Medulla oblongata (tissue), 1 donor: ENCODE measurements at regions not wholly inside any gene's neighbourhood (a gene's known extent, or its start where the extent isn't known, plus 50 kb on each side); places are given as distances from the start of the nearest gene placed in this dataset.

Experiments used
- DNase-seq: peaks from one replicate; pipeline ENCODE4 v3.0.0-alpha.2; 2015; ENCODE audit errors: extremely low spot score

DNA sequence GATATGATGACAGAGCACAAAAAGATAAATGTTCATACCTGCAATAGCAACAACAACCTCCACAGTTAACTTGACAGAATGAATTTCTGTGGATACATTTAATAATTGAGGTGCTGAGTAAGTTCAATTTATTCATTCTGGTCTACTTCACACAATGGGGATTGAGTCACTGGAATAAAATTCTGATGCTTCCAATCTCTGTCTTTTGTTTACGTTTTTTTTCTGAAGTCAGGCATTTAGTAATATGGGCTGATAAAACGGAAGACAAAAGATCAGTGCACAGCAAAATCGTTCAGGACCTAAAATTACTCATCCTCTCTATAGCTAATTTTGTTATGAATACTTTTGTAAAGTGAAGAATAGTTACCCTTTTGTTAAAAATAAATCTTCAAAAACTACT is 565.9 kb upstream of the CCDC54 start:
- DNase-seq = no peak

DNA sequence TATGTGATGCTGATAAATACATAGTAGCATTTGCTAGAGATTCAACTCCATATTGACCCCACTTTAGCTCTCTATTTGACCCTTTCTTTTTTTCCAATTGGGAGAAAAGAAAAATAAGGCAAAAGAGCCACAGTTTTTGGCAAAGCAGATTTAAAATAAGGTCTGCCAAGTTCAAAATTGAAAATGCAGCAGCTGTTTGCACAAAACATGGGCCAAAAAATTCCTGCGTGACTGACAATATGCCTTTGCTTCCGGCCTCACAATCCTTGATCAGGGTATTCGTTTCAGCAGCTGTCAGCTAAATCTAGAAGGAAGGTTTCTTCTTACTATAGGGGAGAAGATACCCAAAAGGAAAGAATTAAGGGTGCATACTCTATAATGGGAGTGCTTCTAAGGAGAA is 563.5 kb upstream of the CCDC54 start:
- no peak for DNase-seq

DNA sequence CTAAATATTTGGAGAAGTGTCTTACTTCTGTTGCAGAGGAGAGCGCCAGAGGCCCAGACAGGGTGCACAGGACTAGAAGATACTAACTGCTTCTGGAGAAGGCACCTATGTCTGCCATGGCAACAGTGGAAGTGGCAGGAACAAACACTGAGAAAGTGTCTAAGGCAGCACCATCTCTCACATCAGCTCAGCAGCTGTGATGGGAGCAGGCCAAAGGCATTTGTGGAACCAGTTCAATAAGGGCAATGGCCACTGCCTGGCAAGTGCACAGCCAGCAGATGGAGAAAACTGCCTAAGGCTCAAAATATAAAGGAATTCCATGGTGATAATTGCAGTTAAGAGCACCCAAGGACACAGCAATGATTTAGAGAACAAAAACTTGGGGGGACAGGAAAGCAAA is 563.0 kb upstream of the CCDC54 start:
- peak; percentile 53 for DNase-seq

DNA sequence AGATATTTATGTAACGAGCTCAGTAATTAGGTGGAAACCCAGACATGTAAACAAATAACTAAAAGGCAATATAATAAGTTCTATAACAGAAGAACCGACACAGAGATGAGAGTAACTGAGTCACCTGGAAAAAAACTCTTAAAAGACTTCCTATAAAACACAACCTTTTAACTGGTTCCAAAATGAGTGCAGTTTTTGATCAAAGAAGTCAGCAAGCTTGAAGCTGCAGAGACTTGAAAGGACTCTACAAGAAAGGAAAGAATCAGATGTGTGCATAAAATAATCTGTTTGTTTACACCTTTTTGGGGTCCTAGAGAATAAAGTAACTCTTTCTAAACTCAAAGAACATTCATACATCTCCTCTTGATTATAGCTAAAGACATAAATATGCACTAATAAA is 560.4 kb upstream of the CCDC54 start:
- DNase-seq = no peak

DNA sequence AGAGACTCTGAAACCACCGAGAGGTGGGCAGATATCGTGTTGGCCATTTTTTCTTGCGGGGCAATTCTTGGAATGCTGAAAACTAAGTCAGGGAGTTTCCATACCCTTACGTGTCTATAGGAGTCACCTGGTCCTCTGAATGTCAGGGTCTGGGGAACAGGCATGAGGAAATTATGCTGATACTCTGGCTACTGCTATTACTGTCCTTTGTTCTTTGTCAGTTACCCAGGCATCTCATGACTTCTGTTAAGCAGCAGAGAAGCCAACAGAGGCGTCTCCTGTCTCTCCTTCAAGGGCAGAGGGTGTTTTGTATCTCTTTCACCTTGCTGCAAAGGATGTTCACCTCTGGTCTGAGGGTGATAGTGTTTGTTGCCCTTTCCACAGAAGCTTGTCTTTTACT is 559.5 kb upstream of the CCDC54 start:
- no peak for DNase-seq

DNA sequence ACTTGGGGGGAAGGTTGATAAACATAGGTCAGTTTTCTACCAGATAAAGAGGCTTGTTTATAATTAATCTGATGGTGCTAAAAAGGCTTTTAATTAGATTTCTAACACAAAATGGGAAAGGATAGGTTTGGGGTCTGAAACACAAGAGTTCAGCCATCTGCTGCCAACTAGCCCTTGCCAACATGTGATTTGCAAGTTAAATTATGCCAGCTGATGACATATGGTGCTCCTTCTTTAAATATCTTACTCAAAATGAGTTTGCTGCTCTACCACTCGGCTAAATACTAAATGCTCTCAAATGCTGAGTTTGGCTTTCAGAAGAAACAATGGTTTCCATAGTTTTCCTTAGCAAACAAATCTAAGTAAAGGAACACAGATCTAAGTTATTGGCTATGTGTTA is 557.8 kb upstream of the CCDC54 start:
- DNase-seq = peak; percentile 16

DNA sequence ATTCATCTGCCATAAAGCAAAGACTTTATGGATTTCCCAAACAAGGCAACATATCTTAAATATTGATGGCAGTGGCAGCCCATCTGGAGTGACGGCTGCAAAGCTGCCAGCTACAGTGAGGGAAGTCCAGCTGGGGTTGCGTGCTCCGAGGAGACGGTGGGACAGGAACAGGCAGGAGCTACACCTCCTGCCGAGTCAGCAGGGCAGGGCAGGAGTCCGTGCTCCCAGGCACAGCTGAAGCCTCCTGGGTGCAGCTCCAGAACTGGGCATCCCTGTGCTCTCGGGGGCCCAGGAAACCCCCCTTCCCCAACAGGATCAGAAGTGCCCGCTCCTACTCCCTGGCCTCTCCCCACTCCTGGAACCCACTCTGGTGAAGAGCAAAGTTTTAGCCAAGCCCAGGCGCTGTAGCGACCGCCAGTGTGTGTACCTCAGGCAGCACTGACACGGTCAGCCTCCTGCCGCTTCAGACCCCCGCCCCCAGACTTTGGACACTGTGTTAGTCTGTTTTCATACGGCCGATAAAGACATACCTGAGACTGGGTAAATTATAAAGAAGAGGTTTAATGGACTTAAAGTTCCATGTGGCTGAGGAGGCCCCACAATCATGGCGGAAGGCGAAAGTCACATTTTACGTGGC is 556.4 kb upstream of the CCDC54 start:
- DNase-seq = no peak

DNA sequence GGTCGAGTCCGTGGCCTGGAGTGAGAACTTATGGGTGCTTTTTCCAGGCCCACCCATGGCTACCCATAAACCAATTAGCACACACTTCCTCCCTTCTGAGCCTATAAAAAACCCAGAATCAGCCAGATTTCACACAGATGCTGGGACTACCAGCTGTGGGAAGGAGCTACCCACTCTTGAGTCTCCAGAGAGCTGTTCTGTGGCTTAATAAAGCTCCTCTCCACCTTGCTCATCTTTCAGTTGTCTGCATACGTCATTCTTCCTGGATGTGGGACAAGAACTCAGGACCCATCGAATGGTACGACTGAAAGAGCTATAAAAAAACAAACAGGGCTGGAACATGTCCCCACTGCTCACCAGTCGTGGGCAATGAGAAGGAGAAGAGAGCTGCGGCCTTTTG is 555.4 kb upstream of the CCDC54 start:
- DNase-seq = no peak

DNA sequence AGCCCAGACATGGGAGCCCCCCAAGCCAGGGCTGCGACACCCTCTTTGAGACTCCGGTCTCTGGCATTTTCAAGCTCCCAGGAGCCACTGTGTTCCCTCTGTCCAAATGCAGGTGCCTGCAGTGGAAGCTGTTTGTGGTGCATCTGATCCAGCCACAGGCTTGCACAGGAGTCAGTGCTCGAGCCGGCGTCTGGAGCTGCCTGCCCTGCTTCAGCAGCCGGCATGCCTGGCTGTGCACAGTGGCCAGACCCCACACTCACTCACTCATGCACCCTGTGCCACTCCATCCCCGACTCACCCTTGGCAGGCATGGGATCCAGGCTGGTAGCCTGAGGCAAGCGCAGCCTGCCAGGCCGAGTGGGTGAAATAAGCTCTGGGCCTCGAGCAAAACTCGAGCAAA is 555.0 kb upstream of the CCDC54 start:
- no peak for DNase-seq

DNA sequence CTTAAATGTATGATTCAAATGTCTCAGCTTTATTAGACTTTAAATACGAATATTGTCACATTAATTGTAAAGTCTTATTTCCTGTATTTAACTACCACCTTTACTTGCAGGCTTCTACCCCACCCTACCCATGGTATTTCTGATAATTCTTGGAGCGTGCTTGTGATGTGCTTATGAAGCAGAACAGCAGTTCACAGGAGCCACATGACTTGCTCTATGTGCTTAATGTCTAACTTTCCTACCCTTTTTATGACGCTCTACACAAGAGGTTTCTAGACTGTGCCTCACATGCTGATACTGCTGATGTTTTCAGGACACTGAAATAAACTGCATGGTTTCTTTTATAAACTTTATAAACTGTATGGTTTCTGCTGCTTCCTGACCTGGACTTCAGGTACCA is 553.5 kb upstream of the CCDC54 start:
- no peak for DNase-seq

DNA sequence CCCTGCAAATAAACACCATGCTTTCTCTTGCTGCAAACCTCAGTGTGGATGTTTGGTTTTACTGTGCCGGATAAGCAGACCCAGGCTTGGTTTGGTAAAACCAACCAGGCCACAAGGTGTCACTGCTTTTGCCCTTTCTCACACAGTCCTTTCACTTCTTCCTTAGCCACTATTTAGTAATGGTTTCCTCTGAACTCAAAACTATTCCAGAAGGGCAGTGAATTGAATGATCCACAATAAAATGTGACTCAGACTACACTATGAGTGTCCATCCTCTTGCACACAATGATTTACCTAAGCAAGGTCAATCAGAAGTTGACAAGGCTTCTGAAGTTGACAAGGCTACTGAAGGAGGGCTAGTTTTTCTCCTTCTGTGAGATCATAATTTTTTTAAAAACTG is 552.4 kb upstream of the CCDC54 start:
- peak; percentile 52 for DNase-seq

DNA sequence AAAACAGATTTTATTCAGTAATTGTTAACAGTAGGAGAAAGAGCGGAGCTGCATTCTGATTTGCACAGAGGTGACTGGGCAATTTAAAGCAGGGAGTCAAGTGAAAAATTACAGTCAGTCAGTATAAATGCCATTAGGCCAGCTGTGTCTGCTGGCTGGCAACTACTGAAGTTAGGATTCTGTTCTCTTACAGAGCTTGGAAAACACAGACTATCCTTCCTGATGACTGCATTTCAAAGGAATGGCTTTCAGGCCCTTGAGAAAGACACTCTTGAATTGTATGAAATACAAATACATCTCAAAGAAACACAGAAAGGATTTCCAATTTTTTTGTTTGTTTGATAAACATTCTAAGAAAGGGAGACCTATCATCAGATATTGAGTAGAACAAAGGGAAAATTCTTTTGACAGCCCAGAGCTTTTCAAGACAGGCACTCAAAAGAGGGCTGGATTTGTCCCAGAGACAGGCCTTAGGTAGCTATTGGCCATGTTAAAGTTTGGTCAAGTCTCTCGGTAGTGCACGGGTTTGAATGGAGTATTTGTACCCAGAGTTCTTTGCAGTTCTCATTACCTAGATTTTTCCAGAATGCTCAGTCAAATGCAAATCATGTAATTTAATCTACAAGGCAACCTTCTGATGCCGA is 551.2 kb upstream of the CCDC54 start:
- peak; percentile 52 for DNase-seq

DNA sequence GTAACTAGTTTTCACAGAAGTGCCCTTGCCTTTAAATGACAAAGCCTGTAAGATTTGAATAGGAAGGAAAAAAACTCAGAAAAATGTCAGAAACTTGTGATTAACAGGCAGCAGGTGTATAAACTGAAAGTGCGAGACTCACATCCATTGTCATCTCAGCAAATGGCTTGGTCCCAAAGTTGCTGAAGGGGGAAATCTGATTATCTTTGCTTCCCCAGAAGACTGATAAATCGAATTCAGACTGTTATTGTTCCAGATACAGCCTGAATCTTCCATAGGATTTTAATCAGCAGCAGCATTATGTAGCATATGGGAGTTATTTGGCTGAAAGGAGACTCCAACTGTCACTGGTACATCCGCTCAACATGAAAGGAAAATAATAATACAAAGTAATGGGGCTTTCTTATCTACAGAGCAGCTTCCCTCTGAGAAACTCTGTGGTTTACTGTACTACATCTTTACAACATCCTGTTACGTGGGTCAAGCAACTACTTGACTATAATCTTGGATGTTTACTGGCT is 550.4 kb upstream of the CCDC54 start:
- DNase-seq = peak; percentile 8

DNA sequence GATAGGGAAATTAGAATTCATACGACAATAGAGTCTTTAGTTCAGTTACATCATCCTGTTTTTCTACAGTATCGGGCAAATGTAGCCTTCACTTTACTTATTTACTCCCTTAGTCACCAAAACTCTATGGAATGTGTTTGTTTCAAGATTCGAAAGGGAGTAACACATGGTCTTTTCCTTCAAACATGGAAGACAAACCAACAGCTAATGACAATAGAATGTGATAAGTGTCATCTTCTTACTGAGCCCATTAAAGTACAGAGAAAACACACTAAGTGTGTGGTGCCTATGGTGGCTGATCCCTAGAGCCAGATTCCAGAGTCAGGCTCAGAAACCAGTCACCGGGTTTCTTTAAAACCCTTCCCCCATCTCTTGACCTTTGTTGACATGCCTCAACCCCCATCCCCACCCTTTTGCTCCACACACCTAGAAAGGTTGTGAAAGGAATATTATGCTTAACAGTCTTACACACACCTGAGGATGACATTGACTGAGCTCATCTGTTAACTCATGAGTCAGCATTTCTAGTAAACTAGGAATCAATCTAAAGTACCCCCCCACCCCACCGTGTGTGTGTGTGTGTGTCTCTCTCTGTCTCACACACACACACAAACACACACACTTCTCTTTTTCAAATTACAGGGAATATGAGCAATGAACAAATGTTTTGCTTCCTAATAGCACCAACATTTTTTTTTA is 549.6 kb upstream of the CCDC54 start:
- DNase-seq = no peak

DNA sequence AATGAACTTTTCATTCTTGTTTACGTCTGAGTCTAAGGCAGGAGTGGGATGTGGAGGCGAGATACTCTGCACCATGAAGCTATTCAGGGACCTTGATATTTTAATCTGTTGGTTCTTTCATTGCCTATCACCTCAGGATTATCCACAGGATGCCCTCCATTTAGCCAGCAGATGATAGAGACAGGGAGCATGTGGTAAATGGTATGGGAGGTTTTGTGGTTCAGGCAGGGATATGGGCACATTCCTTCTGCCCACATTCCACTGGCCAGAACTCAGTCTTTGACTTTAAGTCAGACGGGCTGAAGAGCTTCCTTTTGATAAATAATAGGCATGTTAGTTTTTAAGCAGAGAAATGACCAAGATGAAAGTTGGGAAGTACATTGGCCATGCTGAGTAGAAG is 548.0 kb upstream of the CCDC54 start:
- DNase-seq = peak; percentile 24

DNA sequence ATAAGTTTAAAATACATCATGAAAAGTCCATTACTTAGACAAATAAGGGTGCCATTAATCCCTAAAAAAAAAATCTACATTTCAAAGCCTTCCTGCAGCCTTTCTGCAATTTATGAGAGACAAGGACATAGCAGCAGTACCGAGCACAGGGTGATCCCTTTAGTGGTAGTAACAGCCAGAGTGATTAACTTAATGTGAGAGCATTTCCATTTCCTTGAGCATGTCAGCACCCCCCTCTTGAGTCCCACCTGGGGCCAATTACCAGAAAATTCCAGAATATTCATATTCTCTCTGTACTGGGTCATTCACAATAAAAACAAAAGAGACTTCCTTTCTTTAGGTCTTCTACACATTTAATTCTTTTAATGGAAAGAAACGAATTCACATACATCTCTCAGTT is 546.9 kb upstream of the CCDC54 start:
- no peak for DNase-seq

DNA sequence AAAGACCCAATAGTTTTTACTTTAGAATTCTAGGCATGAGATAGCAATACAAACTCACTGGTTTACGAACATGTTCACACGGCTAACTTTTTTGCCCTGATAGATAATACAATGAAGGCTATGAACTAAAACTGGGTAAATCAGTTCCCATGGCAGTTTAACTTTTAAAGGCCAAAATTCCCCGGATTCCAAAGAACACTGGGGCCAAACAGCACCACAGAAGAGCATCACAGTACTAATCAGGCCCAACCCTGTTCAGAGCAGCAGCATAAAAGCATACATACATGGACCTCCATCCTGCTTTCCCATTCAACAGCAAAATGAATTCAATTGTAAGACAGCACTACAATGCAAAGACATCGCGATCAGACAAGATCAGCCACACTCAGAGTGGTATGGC is 540.3 kb upstream of the CCDC54 start:
- no peak for DNase-seq

DNA sequence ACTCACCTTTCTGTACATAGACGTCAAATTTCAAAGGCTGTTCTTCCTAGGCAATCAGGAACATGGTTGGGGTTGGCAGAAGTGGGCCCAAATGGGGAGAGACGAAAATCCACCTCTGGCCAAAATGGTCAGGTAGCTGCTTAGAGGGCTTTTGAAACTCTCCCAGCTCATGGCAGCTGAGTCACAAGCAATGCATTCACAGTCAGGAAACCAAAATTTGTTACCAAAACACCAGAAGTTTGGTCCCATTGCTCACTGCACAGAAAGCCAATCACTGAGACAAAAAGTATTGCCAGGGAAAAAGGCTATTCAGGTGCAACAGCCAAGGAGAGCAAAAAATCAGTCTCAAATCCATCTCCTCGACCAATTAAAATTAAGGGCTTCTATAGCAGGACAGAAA is 539.6 kb upstream of the CCDC54 start:
- DNase-seq = no peak

DNA sequence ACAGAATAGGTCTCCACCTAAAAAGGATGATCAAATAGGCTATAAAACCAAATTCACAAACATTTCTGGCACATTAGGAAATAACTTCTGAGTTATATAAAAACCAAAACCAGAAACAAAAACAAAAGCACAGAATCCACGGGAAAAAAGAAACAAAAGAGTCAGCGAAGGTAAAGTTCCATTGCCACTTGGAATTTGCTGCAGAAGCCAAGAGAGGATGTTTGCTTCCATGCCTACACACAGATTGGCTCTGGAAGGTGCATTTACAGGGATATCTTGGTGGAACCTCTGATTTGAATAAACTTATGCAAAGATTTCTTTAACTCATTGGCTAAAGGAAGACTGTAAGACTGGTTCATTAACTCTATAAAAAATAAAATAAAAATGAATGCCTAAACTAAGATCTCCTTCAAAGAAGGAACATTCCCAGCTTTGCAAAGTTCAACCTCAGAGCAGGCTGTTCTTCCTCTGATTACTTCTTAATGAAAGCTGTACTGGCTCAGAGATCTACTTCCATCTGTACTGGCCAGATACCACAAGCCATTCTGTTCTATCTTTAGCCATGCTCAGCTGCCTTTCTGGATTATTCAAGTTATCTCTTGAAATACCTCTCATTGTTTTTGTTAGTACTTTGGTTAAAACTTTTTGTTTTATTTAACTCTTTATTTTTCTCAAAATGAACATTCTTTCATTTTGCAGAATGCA is 537.5 kb upstream of the CCDC54 start:
- DNase-seq = no peak

DNA sequence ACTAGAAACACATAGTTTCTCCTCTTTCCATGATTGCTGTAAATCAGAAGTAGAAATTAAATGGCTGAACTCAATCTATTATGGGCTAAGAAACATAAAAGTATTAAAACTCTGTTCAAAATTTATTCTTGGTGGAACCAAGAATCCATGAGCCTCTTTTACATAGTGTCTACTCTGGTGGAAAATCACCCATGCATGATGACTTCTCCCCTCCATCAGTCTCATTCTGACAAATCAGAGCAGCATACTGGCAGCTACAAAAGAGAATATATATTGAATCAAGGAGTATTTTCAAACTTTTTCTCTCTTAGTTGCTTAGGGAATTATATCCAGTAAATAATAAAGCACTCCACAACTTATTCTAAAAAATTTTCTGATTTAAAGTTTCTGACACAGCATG is 536.9 kb upstream of the CCDC54 start:
- DNase-seq = no peak

DNA sequence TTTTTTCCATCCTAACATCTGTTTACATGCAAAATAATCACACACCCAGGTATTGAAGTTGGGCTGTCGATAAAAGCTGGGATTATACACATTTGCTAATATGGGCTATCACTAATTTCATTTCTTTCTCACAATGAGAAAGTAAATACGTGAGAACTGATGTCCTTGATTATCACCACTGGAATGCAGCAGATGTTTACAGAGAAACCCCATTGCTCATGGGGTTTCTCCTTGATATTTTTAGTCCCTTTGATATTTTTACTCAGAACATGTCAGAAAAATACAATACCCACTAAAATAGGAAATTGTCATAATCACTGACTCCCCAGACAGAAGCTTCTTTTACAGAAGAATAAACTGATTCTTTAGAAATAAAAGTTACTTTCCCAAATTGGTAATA is 535.1 kb upstream of the CCDC54 start:
- no peak for DNase-seq

DNA sequence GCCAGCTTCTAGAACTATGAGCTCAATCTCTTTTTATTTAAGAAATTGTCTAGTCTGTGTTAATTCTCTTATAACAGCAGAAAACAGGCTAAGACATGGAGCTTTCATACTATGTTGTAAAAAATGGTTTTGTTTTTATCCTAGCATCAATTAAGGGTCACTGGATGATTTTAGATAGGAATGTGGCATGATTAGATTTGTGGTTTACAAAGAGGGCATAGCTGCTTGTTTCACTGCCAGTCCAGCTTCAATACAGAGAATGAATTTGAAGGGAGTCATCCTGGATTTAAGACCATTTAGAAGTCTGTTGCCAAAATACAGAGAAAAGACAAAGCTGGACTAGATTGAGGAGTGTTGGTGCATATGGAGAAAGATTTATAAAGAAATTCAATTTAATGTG is 532.6 kb upstream of the CCDC54 start:
- no peak for DNase-seq

DNA sequence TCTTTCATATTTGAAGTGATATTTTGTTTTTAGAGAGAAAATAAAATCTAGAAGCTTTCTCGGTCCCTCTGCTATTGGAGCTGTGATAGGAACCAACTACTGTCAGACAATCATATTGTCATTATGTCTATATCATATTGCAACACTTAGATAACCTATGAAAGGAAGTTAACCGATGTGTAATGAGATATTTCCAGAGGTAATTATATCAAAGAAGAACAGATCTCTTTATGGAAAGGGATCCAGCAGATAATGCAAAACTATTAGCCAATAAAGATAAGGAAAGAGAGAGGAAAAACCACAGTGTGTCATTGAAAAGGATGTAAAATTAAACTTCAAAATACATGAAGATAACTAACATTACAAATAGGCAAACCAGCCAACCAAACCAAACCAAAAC is 529.1 kb upstream of the CCDC54 start:
- no peak for DNase-seq
